Neural progenitor cell (in vitro differentiated cells): ENCODE measurements at regions not wholly inside any gene's neighbourhood (a gene's known extent, or its start where the extent isn't known, plus 50 kb on each side); places are given as distances from the start of the nearest gene placed in this dataset.

ENCODE experiments used
- CTCF ChIP-seq: fragments of 200-600 bp; sonication (generic); IDR thresholded peaks from 2 replicates; pipeline ENCODE4 v1.5.1; 2017; ENCODE audit warnings: antibody characterized with exemption, mild to moderate bottlenecking
- EZH2 ChIP-seq: fragments of 200-600 bp; sonication (generic); IDR thresholded peaks from 2 replicates; pipeline ENCODE4 v1.6.1; 2017; ENCODE audit warnings: antibody characterized with exemption, mild to moderate bottlenecking, moderate library complexity
- EZH2phosphoT487 ChIP-seq: fragments of 200-600 bp; sonication (generic); IDR thresholded peaks from 2 replicates; pipeline ENCODE4 v1.6.1; 2017; ENCODE audit warnings: antibody characterized with exemption

- no peak for TF ChIP-seq CTCF
- TF ChIP-seq EZH2 = no peak
- no peak for TF ChIP-seq EZH2phosphoT487
Observed at GRCh38 chr7:91496251-91496820, 232.1 kb downstream of the FZD1 start.
